Stimulated activated CD8-positive, alpha-beta memory T cell treated with anti-CD3 and anti-CD28 coated beads, Interleukin-4, amount 100 ng/mL, for 24 hours (primary cell): ENCODE measurements at regions not wholly inside any gene's neighbourhood (a gene's known extent, or its start where the extent isn't known, plus 50 kb on each side); places are given as distances from the start of the nearest gene placed in this dataset.
A peak's percentile ranks its signal among the peaks of the same experiment; 100 is the strongest.

Experiments
- DNase-seq: peaks from one replicate; pipeline ENCODE4 v3.0.0-alpha.2; 2020; ENCODE audit warnings: low read depth

- no peak for DNase-seq
Observed at GRCh38 chr6:156725712-156726111, 51.5 kb upstream of the ARID1B start.

- no peak for DNase-seq
Observed at GRCh38 chr6:156720691-156721685, 56.2 kb upstream of the ARID1B start.

- DNase-seq: peak; percentile 55
Observed at GRCh38 chr6:156719720-156720563, 57.2 kb upstream of the ARID1B start.

GRCh38 chr6:156719395-156719719 lies 57.8 kb upstream of the ARID1B start:
- no peak for DNase-seq

- no peak for DNase-seq
Observed at GRCh38 chr6:156718647-156719394, 58.4 kb upstream of the ARID1B start.

- DNase-seq: no peak
Observed at GRCh38 chr6:156717542-156717941, 59.6 kb upstream of the ARID1B start.

GRCh38 chr6:156715839-156716238 lies 61.3 kb upstream of the ARID1B start:
- no peak for DNase-seq

- no peak for DNase-seq
Observed at GRCh38 chr6:156713548-156713947, 63.6 kb upstream of the ARID1B start.

GRCh38 chr6:156710479-156710878 lies 66.7 kb upstream of the ARID1B start:
- DNase-seq: no peak

GRCh38 chr6:156707818-156708217 lies 69.4 kb upstream of the ARID1B start:
- no peak for DNase-seq

- DNase-seq: no peak
Observed at GRCh38 chr6:156703719-156704118, 73.5 kb upstream of the ARID1B start.

- DNase-seq: no peak
Observed at GRCh38 chr6:156701966-156702365, 75.2 kb upstream of the ARID1B start.

- DNase-seq: no peak
Observed at GRCh38 chr6:156700440-156701057, 76.6 kb upstream of the ARID1B start.

GRCh38 chr6:156699935-156700334 lies 77.2 kb upstream of the ARID1B start:
- DNase-seq: no peak

- DNase-seq: no peak
Observed at GRCh38 chr6:156699017-156699421, 78.2 kb upstream of the ARID1B start.

GRCh38 chr6:156698239-156699016 lies 78.8 kb upstream of the ARID1B start:
- no peak for DNase-seq

GRCh38 chr6:156697225-156697830 lies 79.8 kb upstream of the ARID1B start:
- no peak for DNase-seq

- no peak for DNase-seq
Observed at GRCh38 chr6:156695742-156696141, 81.4 kb upstream of the ARID1B start.

GRCh38 chr6:156694679-156695078 lies 82.5 kb upstream of the ARID1B start:
- DNase-seq: no peak

- DNase-seq: no peak
Observed at GRCh38 chr6:156691018-156691417, 86.2 kb upstream of the ARID1B start.

- DNase-seq: no peak
Observed at GRCh38 chr6:156689656-156690055, 87.5 kb upstream of the ARID1B start.
